GM23338 (cell line): ENCODE measurements at regions not wholly inside any gene's neighbourhood (a gene's known extent, or its start where the extent isn't known, plus 50 kb on each side); places are given as distances from the start of the nearest gene placed in this dataset.

Experiments
- ATAC-seq: fragments of 200-7000 bp; cut with Tn5 transposase; 3 replicates; pipeline ENCODE4 v1.9.1; 2020
- DNase-seq: peaks from one replicate; pipeline ENCODE4 v3.0.0-alpha.2; 2015; ENCODE audit warnings: low spot score
- H2AFZ ChIP-seq: fragments of 200-600 bp; sonication (generic); 2 replicates; pipeline ENCODE4 v1.8.0; 2016; ENCODE audit warnings: antibody characterized with exemption, mild to moderate bottlenecking, moderate library complexity
- H3F3A ChIP-seq: fragments of 200-600 bp; sonication (generic); replicated peaks from 2 replicates; pipeline ENCODE4 v1.8.0; 2017; ENCODE audit warnings: antibody characterized with exemption, mixed run types, low read depth
- H3K27ac ChIP-seq: fragments of 200-600 bp; sonication (generic); 2 replicates; pipeline ENCODE4 v1.6.1; 2016; ENCODE audit warnings: low read depth
- H3K27me3 ChIP-seq: fragments of 200-600 bp; sonication (generic); 2 replicates; pipeline ENCODE4 v1.8.0; 2016; ENCODE audit warnings: mild to moderate bottlenecking, mixed run types, moderate library complexity; ENCODE audit not compliant: insufficient read depth
- H3K36me3 ChIP-seq: fragments of 200-600 bp; sonication (generic); 2 replicates; pipeline ENCODE4 v1.8.0; 2016; ENCODE audit warnings: mild to moderate bottlenecking; ENCODE audit not compliant: insufficient read depth
- H3K4me1 ChIP-seq: fragments of 200-600 bp; sonication (generic); 2 replicates; pipeline ENCODE4 v1.8.0; 2016; ENCODE audit warnings: mild to moderate bottlenecking, moderate library complexity; ENCODE audit not compliant: insufficient read depth
- H3K4me2 ChIP-seq: fragments of 200-600 bp; sonication (generic); 2 replicates; pipeline ENCODE4 v1.7.1; 2017; ENCODE audit warnings: mixed run types
- H3K4me3 ChIP-seq: fragments of 200-600 bp; sonication (generic); 2 replicates; pipeline ENCODE4 v1.6.1; 2016; ENCODE audit warnings: mixed run types
- H3K79me2 ChIP-seq: fragments of 200-600 bp; sonication (generic); replicated peaks from 2 replicates; pipeline ENCODE4 v1.8.0; 2017; ENCODE audit warnings: mild to moderate bottlenecking; ENCODE audit not compliant: insufficient read depth
- H3K9me2 ChIP-seq: fragments of 200-600 bp; sonication (generic); 2 replicates; pipeline ENCODE4 v1.8.0; 2017; ENCODE audit not compliant: insufficient read depth
- H4K20me1 ChIP-seq: fragments of 200-600 bp; sonication (generic); replicated peaks from 2 replicates; pipeline ENCODE4 v1.8.0; 2017; ENCODE audit warnings: mild to moderate bottlenecking; ENCODE audit not compliant: insufficient read depth
- H3K27ac Mint-ChIP-seq: 2 replicates; pipeline ENCODE4 v1.8.0; 2020; ENCODE audit warnings: inconsistent platforms, mild to moderate bottlenecking, moderate library complexity, mixed read lengths
- H3K27me3 Mint-ChIP-seq: 3 replicates; pipeline ENCODE4 v1.8.0; 2022; ENCODE audit warnings: low read depth, mild to moderate bottlenecking, moderate library complexity, mixed read lengths, inconsistent platforms; ENCODE audit not compliant: insufficient read depth, poor library complexity
- H3K36me3 Mint-ChIP-seq: 3 replicates; pipeline ENCODE4 v1.8.0; 2021; ENCODE audit warnings: low read depth, mild to moderate bottlenecking, inconsistent platforms, moderate library complexity, mixed read lengths
- H3K4me1 Mint-ChIP-seq: 3 replicates; pipeline ENCODE4 v1.8.0; 2020; ENCODE audit warnings: mild to moderate bottlenecking, inconsistent platforms, mixed read lengths
- H3K4me3 Mint-ChIP-seq: 3 replicates; pipeline ENCODE4 v1.8.0; 2021; ENCODE audit warnings: moderate library complexity, mild to moderate bottlenecking, inconsistent platforms, mixed read lengths
- H3K9me3 Mint-ChIP-seq: 3 replicates; pipeline ENCODE4 v1.8.0; 2020; ENCODE audit warnings: moderate library complexity, mild to moderate bottlenecking, inconsistent platforms, mixed read lengths
- CREB1 ChIP-seq: fragments of 250-450 bp; sonication (Bioruptor Pico); IDR thresholded peaks from 2 replicates; pipeline ENCODE4 v1.5.0; 2020; ENCODE audit warnings: low read depth, mild to moderate bottlenecking, moderate library complexity
- CTCF ChIP-seq, 2 experiments: fragments of 200-600 bp in 1 of 2; sonication (generic) in 1 of 2; conservative IDR thresholded peaks; 2 replicates each; pipeline versions ENCODE4 v1.5.1 to v1.6.1; 2016 to 2017; ENCODE audit warnings: antibody characterized with exemption in 2 of 2, low read depth in 2 of 2, mild to moderate bottlenecking in 2 of 2, moderate library complexity in 1 of 2
- ETS1 ChIP-seq: IDR thresholded peaks from 2 replicates; pipeline ENCODE4 v1.6.1; 2016; ENCODE audit warnings: antibody characterized with exemption
- EZH2 ChIP-seq: fragments of 200-600 bp; sonication (generic); IDR thresholded peaks from one replicate; pipeline ENCODE4 v1.8.0; 2017; ENCODE audit warnings: antibody characterized with exemption, mild to moderate bottlenecking, low read depth; ENCODE audit not compliant: unreplicated experiment
- EZH2phosphoT487 ChIP-seq: fragments of 200-600 bp; sonication (generic); IDR thresholded peaks from one replicate; pipeline ENCODE4 v1.8.1; 2018; ENCODE audit warnings: antibody characterized with exemption; ENCODE audit not compliant: unreplicated experiment
- JUNB ChIP-seq: IDR thresholded peaks from one replicate; pipeline ENCODE4 v1.6.1; 2016; ENCODE audit warnings: antibody characterized with exemption; ENCODE audit not compliant: unreplicated experiment
- NANOG ChIP-seq: IDR thresholded peaks from 2 replicates; pipeline ENCODE4 v1.6.1; 2016; ENCODE audit warnings: antibody characterized with exemption, borderline replicate concordance
- POLR2AphosphoS5 ChIP-seq: IDR thresholded peaks from 2 replicates; pipeline ENCODE4 v1.6.1; 2016; ENCODE audit warnings: antibody characterized with exemption, low read depth
- REST ChIP-seq: IDR thresholded peaks from one replicate; pipeline ENCODE4 v1.6.1; 2018; ENCODE audit warnings: antibody characterized with exemption; ENCODE audit not compliant: unreplicated experiment
- STAT1 ChIP-seq: IDR thresholded peaks from one replicate; pipeline ENCODE4 v1.6.1; 2016; ENCODE audit warnings: antibody characterized with exemption; ENCODE audit not compliant: unreplicated experiment
- ZNF114 ChIP-seq: fragments of 250-450 bp; sonication (Bioruptor Pico); IDR thresholded peaks from 2 replicates; pipeline ENCODE4 v1.5.0; 2020; ENCODE audit warnings: mild to moderate bottlenecking, moderate library complexity
- ZNF331 ChIP-seq: fragments of 250-450 bp; sonication (Bioruptor Pico); IDR thresholded peaks from 2 replicates; pipeline ENCODE4 v1.5.0; 2020; ENCODE audit warnings: low read depth, mild to moderate bottlenecking, moderate library complexity
- ZNF462 ChIP-seq: fragments of 250-450 bp; sonication (Bioruptor Pico); IDR thresholded peaks from 2 replicates; pipeline ENCODE4 v1.5.0; 2020; ENCODE audit warnings: mild to moderate bottlenecking, moderate library complexity

GRCh38 chr9:11702548-11702947 is 990.6 kb upstream of the TYRP1 start:
- no peaks in the 10 kb centered on the region for H4K20me1 ChIP-seq
- no peak overlapping the region for H3K4me2 ChIP-seq
- no peak overlapping the region for H3K4me3 ChIP-seq
- Mint-ChIP-seq H3K27me3 (no peaks in the 10 kb centered on the region), H3K4me1 (peaks cover 6% of the 10 kb centered on the region; the same call in 2 of the 3 replicates), H3K36me3 (no peaks in the 10 kb centered on the region), H3K9me3 (no peaks in the 10 kb centered on the region), H3K4me3 (no peak overlapping the region), H3K27ac (no peak overlapping the region)
- no peak overlapping the region for H2AFZ ChIP-seq
- TF ChIP-seq NANOG = no peak
- no peak for TF ChIP-seq ZNF114 (CRISPR knock-in tag)
- TF ChIP-seq EZH2 = no peak
- TF ChIP-seq EZH2phosphoT487 = no peak
- TF ChIP-seq CTCF (conservative IDR thresholded peaks at IDR 0.05; ENCODE audit: low read depth in 2 of 2) = no peak
- no peak for TF ChIP-seq POLR2AphosphoS5
- no peak for TF ChIP-seq JUNB
- no peak for TF ChIP-seq ETS1
- no peak for TF ChIP-seq ZNF331 (CRISPR knock-in tag)
- no peak for TF ChIP-seq STAT1
- no peak for TF ChIP-seq CREB1 (CRISPR knock-in tag)
- TF ChIP-seq REST = no peak
- no peak for TF ChIP-seq ZNF462 (CRISPR knock-in tag)
- H3F3A ChIP-seq = no peaks in the 10 kb centered on the region
- DNase-seq (no peak), ATAC-seq (no peak)
- H3K9me2 ChIP-seq = no peaks in the 10 kb centered on the region
- H3K79me2 ChIP-seq = no peaks in the 10 kb centered on the region
- no peaks in the 10 kb centered on the region for H3K27me3 ChIP-seq
- H3K36me3 ChIP-seq = no peaks in the 10 kb centered on the region
- H3K4me1 ChIP-seq = peaks cover 6% of the 10 kb centered on the region; the same call in 1 of the 2 replicates
- no peak overlapping the region for H3K27ac ChIP-seq
